Upper lobe of left lung (tissue), 4 donors: ENCODE measurements at regions not wholly inside any gene's neighbourhood (a gene's known extent, or its start where the extent isn't known, plus 50 kb on each side); places are given as distances from the start of the nearest gene placed in this dataset.

Experiments used
- EP300 ChIP-seq, 4 donors: sonication (generic); formaldehyde crosslinking; IDR thresholded peaks; one replicate each; pipeline ENCODE4 v1.5.1; 2017; ENCODE audit warnings: antibody characterized with exemption in 4 of 4, control low read depth in 2 of 4
- POLR2A ChIP-seq, 4 donors: fragments of 450-650 bp; IDR thresholded peaks; one replicate each; pipeline ENCODE4 v1.5.1; 2016 to 2017; ENCODE audit warnings: antibody characterized with exemption in 4 of 4, mild to moderate bottlenecking in 2 of 4
- POLR2AphosphoS5 ChIP-seq, 2 donors: sonication (generic); formaldehyde crosslinking; IDR thresholded peaks; one replicate each; pipeline ENCODE4 v1.5.1; 2017; ENCODE audit warnings: antibody characterized with exemption in 2 of 2

GRCh38 chr5:124806026-124806372 is 59.6 kb upstream of the ZNF608 start:
- TF ChIP-seq POLR2A (IDR thresholded peaks at IDR 0.05) (no peak), POLR2AphosphoS5 (IDR thresholded peaks at IDR 0.05) (no peak), EP300 (IDR thresholded peaks at IDR 0.05) (no peak)
